Parathyroid adenoma (tissue), 2 donors: ENCODE measurements at regions not wholly inside any gene's neighbourhood (a gene's known extent, or its start where the extent isn't known, plus 50 kb on each side); places are given as distances from the start of the nearest gene placed in this dataset.

Experiments
- H2AFZ ChIP-seq: fragments of 300-600 bp; sonication (generic); one replicate; pipeline ENCODE4 v1.7.0; 2017; ENCODE audit warnings: antibody characterized with exemption, mild to moderate bottlenecking
- H3K27ac ChIP-seq: fragments of 300-600 bp; sonication (generic); one replicate; pipeline ENCODE4 v1.7.0; 2017
- H3K27me3 ChIP-seq: fragments of 300-600 bp; sonication (generic); one replicate; pipeline ENCODE4 v1.7.0; 2017; ENCODE audit warnings: low read length; ENCODE audit not compliant: control insufficient read depth, insufficient read depth
- H3K36me3 ChIP-seq: fragments of 300-600 bp; sonication (generic); one replicate; pipeline ENCODE4 v1.7.0; 2017; ENCODE audit warnings: low read length; ENCODE audit not compliant: control insufficient read depth, insufficient read depth
- H3K4me1 ChIP-seq: fragments of 300-600 bp; sonication (generic); one replicate; pipeline ENCODE4 v1.7.0; 2017; ENCODE audit warnings: control low read depth
- H3K4me2 ChIP-seq: fragments of 300-600 bp; sonication (generic); one replicate; pipeline ENCODE4 v1.7.0; 2017; ENCODE audit warnings: low read length
- H3K4me3 ChIP-seq: fragments of 300-600 bp; sonication (generic); one replicate; pipeline ENCODE4 v1.7.0; 2017; ENCODE audit warnings: low read depth, low read length
- H3K79me2 ChIP-seq: fragments of 300-600 bp; sonication (generic); one replicate; pipeline ENCODE4 v1.7.0; 2017; ENCODE audit warnings: control low read depth
- H3K9ac ChIP-seq: fragments of 300-600 bp; sonication (generic); one replicate; pipeline ENCODE4 v1.7.0; 2017; ENCODE audit warnings: mild to moderate bottlenecking
- H3K9me3 ChIP-seq: fragments of 300-600 bp; sonication (generic); one replicate; pipeline ENCODE4 v1.7.0; 2017; ENCODE audit warnings: low read length; ENCODE audit not compliant: control insufficient read depth
- TF ChIP-seq, protein P1 (sequence below): fragments of 300-600 bp; sonication (generic); IDR thresholded peaks from one replicate; pipeline ENCODE4 v1.7.0; 2017; ENCODE audit warnings: antibody characterized with exemption, mild to moderate bottlenecking
- donor health status: primary hyperparathyroidism.

DNA sequence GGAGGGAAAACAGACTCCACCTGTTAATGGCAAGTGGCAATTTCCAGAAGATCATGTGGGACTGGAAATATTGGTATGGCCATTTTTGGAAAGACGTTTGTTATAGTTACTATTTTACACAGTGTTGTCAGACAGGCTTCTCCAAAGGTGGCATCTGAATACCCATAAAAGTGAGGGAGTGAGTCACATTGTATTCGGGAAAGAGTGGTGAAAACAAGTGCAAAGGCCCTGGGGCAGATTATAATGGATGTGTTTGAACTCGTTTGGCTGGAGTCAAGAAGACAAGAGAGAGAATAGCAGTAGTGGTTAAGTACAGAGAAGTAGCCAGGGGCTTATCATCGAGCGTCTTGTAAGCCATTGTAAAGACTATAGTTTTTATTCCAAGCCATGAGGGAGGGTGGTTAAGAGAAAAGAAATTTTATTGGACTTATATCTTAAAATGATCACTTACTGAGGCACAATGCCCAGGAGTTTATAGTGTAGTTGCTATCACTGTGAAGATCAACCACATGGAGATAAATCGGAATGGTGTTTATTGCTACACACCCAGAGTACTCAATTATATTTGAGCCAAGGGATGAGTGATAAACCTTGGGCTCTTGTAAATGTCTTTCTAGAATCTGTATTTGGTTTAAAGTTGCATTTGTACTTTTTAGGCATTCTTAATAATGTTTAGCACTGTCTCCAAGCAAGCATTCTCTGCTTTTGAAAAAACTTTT lies 212.8 kb upstream of the KBTBD8 start:
- Histone ChIP-seq H3K27me3 (no peaks in the 10 kb centered on the region), H3K9me3 (no peaks in the 10 kb centered on the region), H3K4me1 (no peaks in the 10 kb centered on the region), H3K4me2 (no peak overlapping the region), H3K4me3 (no peak overlapping the region), H3K79me2 (no peaks in the 10 kb centered on the region), H3K9ac (no peak overlapping the region), H2AFZ (no peak overlapping the region), H3K27ac (no peak overlapping the region), H3K36me3 (no peaks in the 10 kb centered on the region)
- TF ChIP-seq, protein P1, sequence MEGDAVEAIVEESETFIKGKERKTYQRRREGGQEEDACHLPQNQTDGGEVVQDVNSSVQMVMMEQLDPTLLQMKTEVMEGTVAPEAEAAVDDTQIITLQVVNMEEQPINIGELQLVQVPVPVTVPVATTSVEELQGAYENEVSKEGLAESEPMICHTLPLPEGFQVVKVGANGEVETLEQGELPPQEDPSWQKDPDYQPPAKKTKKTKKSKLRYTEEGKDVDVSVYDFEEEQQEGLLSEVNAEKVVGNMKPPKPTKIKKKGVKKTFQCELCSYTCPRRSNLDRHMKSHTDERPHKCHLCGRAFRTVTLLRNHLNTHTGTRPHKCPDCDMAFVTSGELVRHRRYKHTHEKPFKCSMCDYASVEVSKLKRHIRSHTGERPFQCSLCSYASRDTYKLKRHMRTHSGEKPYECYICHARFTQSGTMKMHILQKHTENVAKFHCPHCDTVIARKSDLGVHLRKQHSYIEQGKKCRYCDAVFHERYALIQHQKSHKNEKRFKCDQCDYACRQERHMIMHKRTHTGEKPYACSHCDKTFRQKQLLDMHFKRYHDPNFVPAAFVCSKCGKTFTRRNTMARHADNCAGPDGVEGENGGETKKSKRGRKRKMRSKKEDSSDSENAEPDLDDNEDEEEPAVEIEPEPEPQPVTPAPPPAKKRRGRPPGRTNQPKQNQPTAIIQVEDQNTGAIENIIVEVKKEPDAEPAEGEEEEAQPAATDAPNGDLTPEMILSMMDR = no peak

DNA sequence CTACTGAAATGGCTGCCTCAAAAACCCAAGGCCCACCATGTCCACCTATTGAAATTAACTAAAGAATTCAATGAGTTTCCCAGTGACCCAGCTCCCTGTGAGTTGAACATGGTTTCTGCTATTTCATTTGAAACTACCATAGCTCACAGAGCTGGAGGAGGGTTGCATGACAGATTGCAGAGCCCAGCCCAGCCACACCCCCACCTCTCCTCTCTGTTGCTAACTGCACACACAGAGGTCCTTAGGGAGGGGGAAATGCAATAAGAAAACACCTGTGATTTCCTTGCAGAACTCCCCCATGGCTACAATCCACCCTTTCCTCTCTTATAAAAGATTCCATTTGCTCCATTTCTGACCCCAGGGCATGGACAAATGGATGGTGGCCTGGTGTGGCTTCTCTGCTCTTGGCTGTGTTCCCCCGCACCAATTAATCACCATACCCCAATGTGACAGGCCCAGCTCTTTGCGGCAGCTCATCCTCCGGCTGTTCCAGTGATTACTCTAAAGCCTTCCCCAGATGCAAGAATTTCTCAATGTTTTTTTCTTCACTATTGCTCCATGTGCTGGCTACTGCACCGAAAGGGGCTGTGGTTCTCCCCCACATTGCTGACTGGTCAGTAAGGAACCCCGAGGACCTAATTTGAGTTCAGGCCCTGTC lies 208.4 kb upstream of the KBTBD8 start:
- no peak overlapping the region for H3K27ac ChIP-seq
- no peaks in the 10 kb centered on the region for H3K79me2 ChIP-seq
- H3K9ac ChIP-seq = no peak overlapping the region
- H3K27me3 ChIP-seq = no peaks in the 10 kb centered on the region
- no peaks in the 10 kb centered on the region for H3K4me1 ChIP-seq
- no peak overlapping the region for H3K4me3 ChIP-seq
- H3K36me3 ChIP-seq = no peaks in the 10 kb centered on the region
- H2AFZ ChIP-seq = no peak overlapping the region
- H3K9me3 ChIP-seq = no peaks in the 10 kb centered on the region
- TF ChIP-seq, protein P1 = no peak
- H3K4me2 ChIP-seq = no peak overlapping the region

- Histone ChIP-seq H3K36me3 (no peaks in the 10 kb centered on the region), H3K4me1 (no peaks in the 10 kb centered on the region), H3K79me2 (no peaks in the 10 kb centered on the region), H2AFZ (no peak overlapping the region), H3K4me2 (no peak overlapping the region), H3K9ac (no peak overlapping the region), H3K27ac (no peak overlapping the region), H3K4me3 (no peak overlapping the region), H3K27me3 (no peaks in the 10 kb centered on the region), H3K9me3 (no peaks in the 10 kb centered on the region)
- TF ChIP-seq, protein P1 = no peak
Observed at GRCh38 chr3:66792086-66792485, 206.0 kb upstream of the KBTBD8 start.

- Histone ChIP-seq H3K4me1 (no peaks in the 10 kb centered on the region), H3K9ac (no peak overlapping the region), H3K4me2 (no peak overlapping the region), H2AFZ (no peak overlapping the region), H3K27me3 (no peaks in the 10 kb centered on the region), H3K9me3 (no peaks in the 10 kb centered on the region), H3K36me3 (no peaks in the 10 kb centered on the region), H3K27ac (no peak overlapping the region), H3K4me3 (no peak overlapping the region), H3K79me2 (no peaks in the 10 kb centered on the region)
- TF ChIP-seq, protein P1 = no peak
Observed at GRCh38 chr3:66795365-66795764, 202.7 kb upstream of the KBTBD8 start.
